CD4-positive, alpha-beta T cell treated with Interleukin-15 for 4 hours (primary cell): ENCODE measurements at regions not wholly inside any gene's neighbourhood (a gene's known extent, or its start where the extent isn't known, plus 50 kb on each side); places are given as distances from the start of the nearest gene placed in this dataset.

Experiments
- DNase-seq: peaks from one replicate; pipeline ENCODE4 v3.0.0-alpha.2; 2020; ENCODE audit warnings: low spot score

DNA sequence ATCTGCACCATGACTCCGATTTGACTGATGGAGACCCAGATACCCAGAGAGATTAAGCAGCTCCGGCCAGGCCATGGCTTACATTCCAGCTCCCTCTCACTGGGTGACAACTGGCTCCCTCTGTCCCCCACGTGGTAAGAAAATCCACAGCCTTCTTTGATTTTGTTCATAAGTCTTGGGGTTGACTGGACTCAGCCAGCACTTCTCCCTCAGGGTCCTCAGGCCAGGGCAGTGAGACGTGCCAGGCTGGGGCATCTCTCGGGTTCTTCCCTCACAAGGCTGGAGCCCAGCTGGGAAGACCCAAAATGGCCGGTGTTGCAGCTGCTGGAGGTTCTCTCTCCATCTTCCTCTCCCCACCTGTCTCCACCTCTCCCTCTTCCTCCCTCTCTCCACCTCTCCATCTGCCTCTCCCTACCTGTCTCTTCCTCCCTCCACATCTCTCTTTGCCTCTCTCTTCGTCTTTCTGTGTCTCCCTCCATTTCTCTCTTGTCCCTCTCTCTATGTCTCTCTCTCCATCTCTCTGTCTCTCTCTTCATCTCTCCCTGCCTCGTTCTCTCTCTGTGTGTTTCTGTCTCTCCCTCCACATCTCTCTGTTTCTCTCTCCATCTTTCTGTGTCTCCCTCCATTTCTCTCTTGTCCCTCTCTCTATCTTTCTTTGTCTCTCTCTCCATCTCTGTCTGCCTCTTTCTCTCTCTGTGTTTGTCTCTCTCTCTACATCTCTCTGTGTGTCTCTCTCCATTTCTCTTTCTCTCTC is 105.3 kb downstream of the FOXL1 start:
- DNase-seq, result no peak

DNA sequence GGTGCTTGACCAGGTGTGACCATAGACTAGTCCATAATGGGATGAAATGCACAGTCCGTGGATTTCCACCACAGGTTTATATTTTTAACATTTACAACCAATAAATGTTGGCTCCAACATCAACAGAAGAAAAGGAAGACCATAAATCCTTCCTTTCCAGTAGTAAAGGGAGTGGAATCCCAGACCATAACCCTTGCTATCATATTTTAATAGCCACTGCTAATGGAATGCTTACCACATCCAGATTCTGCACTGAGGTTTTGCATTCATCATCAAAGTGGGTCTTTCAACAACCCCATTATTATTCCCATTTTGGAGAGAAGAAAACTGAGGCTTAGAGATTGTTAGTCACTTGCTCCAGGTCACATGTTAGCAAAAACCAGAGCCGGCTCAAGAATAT is 106.7 kb downstream of the FOXL1 start:
- no peak for DNase-seq

DNA sequence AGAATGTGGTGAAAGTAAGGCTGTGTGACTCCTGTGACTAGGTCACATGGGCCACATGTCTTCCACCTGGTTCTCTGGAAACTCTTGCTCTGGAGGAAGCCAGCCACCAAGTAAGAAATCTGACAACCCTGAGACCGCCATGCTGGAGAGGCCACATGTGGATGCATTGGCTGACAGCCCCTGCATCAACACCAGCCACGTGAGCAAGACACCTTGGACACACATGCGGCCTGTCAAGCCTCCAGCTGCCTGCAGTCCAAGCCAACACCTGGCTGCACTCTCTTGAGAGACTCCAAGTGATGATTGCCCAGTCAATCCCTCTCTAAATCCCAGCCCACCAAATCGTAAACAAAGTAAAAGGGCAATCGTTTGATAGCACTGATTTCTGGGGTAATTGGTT is 112.6 kb downstream of the FOXL1 start:
- DNase-seq, result no peak

DNA sequence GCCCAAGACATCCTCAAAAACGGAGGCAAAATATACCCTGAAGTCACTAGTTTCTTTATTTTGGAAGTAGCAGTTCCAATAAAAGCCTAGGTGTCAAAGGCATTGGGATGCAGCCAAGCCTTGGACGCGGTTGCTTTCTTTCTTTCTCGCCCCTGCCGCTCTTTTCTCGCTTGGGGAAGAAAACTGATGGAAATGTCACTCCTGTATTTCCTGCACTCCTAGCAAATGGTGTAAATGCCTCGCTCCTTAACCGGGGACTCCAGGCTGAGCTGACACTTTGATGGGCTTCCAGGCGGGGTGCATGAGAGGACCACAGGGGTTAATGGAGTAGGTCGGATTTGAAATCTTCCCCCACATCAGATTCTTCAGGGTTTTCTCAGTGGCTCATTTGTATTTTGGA is 114.1 kb downstream of the FOXL1 start:
- no peak for DNase-seq

- no peak for DNase-seq
Observed at GRCh38 chr16:86693033-86693432, 114.7 kb downstream of the FOXL1 start.

GRCh38 chr16:86697715-86698114 is 119.4 kb downstream of the FOXL1 start:
- DNase-seq, result no peak

- no peak for DNase-seq
Observed at GRCh38 chr16:86700046-86700945, 121.9 kb downstream of the FOXL1 start.

- DNase-seq, result no peak
Observed at GRCh38 chr16:86701286-86701975, 123.1 kb downstream of the FOXL1 start.

GRCh38 chr16:86702824-86703588 is 124.7 kb downstream of the FOXL1 start:
- no peak for DNase-seq

- DNase-seq, result no peak
Observed at GRCh38 chr16:86704516-86704915, 126.2 kb downstream of the FOXL1 start.

DNA sequence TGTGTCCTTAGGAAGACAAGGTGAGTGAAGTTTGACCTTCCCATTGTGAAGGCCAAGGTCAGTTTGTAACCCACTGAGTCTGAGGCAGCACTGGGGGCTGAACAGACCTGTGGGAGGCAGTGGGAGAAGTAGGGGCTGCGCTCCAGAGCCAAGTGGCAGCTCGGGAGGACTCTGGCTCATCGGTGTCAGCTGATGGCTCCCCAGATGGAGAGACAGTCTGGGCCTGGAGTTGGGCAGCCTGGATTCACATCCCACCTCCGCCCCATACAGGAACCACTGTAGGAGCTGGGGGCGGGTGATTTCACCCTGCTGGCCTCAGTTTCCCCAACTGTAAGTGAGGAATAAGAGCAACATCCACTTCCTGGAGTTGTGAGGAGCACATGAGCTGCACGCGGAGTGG is 128.4 kb downstream of the FOXL1 start:
- no peak for DNase-seq

DNA sequence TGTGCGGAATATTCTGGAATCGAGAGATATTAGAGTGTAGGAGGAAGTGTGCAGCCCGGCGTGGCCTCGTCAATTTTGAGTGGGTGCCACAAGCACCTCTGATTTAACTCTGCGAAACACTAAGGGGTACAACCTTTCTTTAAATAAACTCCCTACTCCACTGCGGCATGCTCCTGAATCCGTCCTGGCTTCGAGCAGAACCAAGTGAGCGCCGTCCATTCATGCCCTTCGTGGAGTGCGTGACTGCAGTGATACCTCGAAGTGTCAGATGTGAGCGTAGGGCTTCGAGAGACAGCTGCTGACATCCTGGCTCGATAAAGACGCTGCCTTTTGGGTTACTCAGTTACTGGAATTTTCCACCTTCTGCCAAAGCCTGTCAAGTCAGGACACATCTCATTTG is 128.8 kb downstream of the FOXL1 start:
- DNase-seq, result no peak

DNA sequence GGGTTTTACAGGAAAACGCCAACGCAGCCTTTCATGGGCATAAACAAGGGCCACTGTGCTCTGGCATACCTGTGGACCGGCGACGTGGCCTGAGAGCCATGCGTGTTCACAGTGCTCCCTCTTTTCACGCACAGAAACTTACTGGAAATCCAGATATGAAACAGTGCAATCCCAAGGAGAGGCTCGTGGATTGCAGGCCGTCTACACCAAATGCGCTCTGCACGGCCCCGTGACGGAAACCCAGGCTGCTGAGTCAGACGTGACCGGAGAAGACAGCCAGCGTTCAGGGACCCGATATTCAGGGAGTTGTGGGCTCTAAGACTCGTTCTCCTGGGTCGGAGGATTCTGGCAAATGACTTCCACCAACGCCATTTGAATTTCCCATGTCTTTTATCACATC is 129.2 kb downstream of the FOXL1 start:
- DNase-seq, result no peak

- no peak for DNase-seq
Observed at GRCh38 chr16:86708431-86708830, 130.1 kb downstream of the FOXL1 start.

GRCh38 chr16:86709103-86709502 is 130.8 kb downstream of the FOXL1 start:
- no peak for DNase-seq

DNA sequence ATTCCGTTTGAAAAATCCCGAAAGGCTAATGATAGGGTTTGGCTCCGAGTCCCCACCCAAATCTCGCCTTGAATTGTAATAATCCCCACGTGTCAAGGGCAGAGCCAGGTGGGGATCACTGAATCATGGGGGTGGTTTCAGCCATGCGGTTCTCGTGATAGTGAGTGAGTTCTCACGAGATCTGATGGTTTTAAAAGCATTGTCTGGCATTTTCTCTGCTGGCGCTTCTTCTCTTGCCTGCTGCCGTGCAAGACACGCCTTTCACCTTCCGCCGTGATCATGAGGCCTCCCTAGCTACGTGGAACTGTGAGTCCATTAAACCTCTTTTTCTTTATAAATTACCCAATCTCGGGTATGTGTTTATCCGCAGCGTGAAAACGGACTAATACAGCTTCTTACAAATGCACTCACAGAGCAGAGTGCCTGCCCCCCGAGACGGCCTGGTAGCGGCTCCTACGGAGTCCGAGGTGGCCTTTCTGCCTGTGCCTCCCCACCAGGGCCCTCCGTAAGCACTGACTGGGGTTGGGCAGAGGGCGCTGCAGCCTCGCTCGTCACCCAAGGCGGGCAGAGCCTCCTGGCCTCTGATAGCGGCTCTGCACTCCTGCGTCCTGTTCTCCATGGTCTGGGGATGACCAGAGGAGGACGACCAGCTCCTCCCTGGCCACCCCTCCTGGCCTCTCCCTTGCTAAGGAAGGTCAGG is 131.7 kb downstream of the FOXL1 start:
- DNase-seq, result no peak

DNA sequence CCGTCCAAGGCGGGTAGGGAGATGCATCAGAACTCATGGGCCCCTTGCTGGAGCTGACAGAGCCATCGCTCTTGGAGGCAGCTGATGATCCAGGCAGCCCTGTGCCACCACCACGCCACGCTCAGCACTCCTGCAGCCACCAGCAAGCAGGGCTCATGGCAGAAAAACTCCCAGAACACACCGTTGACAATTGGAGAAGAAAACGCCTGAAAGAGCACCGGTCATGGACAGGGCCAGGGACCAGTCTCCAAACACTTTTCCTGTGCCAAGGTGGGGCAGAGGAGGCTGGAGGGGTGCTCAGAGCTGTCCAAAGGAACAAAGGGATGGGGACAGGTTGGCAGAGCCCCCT is 132.2 kb downstream of the FOXL1 start:
- no peak for DNase-seq

DNA sequence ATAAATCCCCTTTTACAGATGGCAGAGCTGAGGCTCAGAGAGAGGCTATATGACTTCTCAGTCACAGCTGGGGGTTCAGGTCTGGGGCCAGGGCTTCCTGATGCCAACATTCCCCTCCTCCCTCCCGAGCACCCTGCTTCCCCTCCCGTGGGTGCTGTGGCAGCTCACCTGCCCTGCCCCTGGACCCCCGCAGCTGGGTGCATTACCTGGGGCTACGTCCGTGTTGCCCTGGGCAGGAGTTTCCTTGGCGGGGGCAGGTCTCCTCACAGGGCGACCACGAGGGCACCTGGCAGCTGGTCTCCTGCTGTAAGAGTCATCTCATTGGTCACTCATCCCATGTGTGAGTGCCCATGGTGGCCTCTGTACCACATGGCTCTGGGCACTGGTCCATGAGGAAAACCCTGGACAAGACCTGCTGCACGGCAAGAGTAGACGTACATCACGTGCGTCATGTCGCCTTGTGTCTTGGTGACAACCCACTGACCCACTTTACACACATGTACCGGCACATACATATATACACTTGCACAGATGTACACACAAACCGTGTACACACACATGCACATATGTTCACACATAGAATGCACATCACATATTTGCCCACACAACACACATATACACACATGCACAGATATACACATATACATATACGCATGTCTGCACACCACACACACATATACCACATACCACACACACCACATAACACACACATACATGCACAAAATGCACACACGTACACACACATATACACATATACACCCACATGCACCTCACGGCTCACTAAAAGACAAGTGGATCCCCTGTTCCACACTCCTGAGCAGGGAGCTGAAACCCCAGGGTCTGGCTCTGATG is 134.0 kb downstream of the FOXL1 start:
- no peak for DNase-seq

DNA sequence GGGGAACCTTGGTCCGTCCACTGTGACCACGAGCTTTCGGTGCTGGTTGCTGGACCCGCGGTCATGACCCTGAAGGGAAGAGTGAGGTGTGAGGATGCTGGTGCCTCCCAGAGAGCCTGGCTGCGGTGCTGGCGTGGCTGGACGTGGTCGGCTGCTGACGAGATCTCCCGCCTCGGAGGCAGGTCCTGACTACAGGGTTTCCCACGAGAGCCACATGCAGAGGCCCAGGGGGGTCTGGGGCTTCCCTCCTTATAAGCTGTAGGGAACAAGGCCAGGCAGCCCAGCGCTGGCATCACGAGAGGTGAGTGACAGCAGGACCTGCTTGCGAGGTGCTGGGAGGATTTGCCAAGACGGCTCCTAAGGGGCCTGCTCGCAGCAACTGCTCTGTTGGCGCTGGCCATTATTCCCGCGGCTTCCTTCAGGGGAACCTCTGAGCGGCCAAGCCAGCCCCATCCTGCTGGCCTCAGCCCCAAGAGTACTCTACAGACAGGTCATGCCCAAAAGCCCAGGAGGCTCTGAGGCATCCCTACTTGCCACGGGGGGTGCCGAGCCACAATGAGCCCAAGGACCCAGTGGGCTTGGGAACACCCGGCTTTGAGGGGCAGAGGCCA is 134.8 kb downstream of the FOXL1 start:
- no peak for DNase-seq

DNA sequence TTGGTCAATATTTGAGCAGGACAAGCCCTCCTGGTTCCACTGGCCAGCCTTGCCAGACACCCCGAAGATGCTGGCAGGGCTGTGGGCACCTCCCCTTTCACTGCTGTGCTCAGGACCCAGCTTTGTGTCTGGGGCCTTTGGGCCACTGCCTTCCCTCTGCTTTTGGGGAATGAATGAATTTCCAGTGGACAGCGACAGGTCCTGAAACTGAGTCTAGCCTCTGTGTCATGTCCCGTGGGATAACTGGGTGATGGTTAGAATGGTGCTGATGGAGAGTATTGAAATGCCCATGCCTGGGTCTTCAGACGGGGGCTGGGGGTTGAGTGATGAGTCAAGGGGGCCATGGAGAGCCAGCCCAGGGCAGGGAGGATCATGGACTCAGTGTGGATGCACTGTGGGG is 135.8 kb downstream of the FOXL1 start:
- no peak for DNase-seq
